ENCODE measurements at regions not wholly inside any gene's neighbourhood (a gene's known extent, or its start where the extent isn't known, plus 50 kb on each side); places are given as distances from the start of the nearest gene placed in this dataset.

DNA sequence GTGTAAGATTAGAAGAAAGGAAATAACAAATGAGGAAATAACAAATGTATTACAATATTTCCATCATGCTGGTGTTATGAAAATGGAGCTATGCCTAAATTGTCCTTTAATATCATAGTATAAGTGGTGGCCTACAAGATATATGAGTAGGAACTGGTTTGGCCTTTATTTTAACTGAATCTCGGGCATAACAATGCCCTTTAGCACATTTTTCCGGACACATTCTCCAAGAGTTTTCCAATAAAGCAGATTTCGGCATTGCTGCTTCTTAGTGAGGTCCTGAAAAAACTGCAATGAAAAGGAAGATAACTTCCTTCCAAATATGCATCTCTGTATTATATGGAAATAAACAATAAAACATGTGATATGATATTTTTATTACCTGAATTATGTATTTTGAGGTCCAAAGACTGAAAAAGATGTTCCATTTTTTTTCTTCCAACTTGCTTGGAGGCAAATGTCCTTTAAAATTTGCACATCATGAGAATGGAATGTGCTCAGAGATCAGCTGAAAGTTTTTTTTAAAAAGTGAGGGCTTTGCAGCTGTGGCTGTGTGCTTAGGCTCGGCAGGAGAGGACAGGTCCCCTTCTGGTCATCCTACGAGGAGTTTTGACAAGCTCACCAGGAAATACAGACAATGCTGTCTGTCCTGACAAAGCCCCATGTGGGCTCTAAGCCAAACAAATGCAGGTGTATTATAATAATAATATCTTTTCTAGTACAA lies 132.3 kb upstream of the RND3 start:
- peak; percentile 22 for DNase-seq (ENCODE audit: low read depth, low spot score)
- in situ Hi-C loops (cut with HindIII; ENCODE audit: low pct_unique_long_range_greater_than_20kb, low sequenced_read_pairs), result no loop called here

DNA sequence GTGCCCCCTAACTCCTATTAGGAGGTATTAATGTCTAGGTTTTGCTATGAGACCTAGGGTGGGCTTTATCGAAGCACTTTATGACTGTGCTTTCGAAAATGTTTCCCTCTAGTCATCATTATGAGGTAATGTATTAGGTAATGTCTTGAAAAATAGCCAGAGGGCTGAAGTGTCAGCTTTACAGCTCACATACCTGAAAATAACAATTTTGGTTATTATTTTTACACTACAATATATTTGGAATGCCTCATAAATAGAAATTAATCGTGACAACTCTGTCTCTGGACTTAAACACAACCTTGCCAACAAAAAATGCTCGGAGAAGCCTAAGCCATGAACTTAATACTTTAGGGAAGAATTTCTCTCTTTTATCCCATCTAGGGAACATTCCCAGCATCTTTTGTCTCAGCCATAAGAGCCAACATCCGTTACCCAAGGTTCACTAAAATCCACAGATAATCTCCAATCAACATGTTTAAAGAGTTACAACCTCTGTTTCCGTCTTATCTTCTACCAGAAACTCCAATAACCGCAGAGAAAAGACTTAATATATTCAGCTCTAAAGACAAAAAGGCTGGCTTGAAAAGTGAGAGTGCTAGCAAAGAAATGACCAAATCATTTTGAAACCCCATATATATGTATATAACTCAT lies 130.9 kb upstream of the RND3 start:
- no peak for DNase-seq (ENCODE audit: low read depth, low spot score)
- in situ Hi-C loops (cut with HindIII; ENCODE audit: low pct_unique_long_range_greater_than_20kb, low sequenced_read_pairs), result no loop called here

DNA sequence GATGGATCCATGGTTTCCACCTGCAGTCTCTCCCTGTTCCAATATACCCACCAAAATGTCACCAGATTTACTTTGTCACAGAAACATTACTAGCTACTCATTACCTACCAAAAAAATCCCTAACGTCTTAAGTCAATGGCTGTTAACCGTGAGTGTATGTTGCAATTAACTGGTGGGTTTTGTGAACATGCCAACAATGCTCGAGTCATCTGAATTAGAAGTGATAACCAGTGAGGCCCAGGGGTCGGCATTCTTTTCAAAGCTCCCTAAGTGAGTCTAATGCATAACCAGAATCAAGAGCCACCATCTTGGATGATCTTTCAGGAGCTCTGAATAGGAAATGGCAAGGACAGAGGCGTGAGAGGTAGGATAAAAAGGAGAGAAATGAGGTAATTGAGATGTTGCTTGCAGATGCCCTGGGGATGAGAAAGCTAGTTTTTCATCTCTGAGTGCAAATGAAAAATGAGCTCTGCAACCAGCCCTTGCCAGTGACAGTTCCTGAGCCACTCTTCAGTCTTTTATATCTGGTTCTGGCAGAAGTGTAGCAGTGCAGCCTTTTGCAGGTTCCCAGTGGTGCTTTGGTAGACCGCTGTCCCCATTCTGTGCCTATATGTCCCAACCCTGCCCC lies 130.0 kb upstream of the RND3 start:
- in situ Hi-C loops (cut with HindIII; ENCODE audit: low pct_unique_long_range_greater_than_20kb, low sequenced_read_pairs), result no loop called here
- DNase-seq (ENCODE audit: low read depth, low spot score), result no peak

DNA sequence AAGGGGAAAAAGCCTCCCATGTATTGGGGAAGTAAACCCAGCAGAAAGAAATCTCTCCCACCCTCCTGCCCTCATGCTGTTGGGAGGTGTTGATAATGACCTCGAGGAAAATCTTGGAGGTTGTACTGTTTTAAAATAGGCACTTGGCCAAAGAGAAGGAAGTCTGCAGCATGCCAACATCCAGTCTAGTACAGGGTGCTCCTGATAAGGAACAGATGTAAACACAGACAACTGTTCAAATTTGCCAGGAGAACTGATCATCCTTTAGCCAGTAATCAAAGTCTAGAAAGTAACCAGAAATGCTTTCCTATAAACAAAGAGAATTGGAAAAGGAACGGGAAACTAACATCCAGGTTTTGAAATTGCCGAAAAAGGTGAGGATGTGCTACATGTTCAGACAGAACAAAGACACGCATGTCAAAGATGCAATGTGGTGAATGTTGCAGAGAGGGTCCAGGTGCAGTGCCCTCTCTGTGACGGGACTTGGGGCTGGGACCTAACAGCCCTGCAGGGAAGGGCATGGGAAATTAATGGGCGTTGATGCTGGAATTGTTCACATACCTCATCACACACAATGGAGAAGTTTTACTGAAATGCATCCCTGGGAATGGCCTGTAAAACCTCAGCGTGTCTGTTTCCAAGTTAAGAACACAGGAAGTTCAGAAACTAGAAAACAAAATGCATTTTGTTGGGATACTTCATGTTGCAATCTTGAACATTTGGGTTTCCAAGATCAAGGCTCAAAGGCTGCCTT lies 125.7 kb upstream of the RND3 start:
- DNase-seq (ENCODE audit: low read depth, low spot score), result peak; percentile 20
- in situ Hi-C loops (cut with HindIII; ENCODE audit: low pct_unique_long_range_greater_than_20kb, low sequenced_read_pairs), result no loop called here

DNA sequence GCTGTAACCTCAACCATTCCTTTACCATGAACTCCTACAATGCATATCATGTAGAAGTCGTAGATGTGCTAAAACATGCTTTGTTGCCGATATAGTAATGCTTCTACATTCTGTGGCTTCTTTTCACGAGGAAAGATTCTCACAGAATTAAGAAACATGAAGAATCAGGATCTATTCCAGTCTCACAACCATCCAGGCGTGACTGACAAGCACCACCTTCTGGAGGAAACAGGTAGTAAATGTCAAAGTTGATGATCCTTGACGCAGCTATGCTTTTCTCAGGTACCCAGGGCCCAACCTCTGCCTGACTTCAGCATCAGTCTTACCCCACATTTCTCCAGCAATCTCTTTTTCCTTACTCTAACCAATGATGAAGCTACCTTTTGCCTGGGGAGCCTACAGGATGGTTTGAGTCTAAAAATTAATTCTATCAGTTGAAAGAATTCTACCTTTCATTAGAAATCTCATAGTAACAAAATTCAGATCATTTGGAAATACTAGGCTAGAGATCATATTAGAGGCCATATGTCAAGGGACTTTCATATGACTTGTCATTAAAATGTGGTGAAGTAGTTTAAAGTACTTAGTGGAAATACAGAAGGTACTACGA lies 123.3 kb upstream of the RND3 start:
- in situ Hi-C loops (cut with HindIII; ENCODE audit: low pct_unique_long_range_greater_than_20kb, low sequenced_read_pairs), result no loop called here
- peak; percentile 63 for DNase-seq (ENCODE audit: low read depth, low spot score)

DNA sequence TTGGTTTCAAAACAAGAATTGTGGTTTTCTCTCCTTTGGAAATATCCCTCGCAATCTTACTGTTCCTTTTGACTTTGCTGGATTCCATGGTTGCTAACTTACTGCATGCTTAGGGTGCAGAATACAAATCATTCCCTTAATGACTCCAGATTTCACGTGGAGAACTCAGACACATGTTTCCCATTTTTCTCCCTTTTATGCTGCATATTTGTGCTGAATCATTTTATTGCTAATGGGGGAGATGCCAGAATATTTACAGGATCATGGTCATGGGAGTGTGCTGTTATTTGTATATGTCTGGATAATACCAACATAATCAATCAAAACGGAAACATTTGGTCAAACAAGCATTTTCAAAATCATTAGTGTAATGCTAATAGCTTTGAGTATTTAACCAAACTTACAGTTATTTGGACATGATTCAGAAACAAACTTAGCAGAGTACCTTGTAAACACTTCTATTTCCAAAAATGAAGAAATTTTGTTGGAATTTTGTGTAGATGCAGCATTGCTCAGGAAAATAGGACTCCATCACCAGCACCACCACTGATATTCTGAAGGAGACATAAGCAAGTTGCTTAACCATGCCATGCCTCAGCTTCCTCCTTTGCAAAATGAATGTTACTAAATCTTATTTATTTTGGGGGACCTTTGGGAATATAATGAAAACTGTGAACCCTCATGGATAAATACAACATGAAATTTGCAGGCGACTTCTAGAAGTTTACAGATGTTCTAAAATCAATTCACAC lies 122.5 kb upstream of the RND3 start:
- DNase-seq (ENCODE audit: low read depth, low spot score), result no peak
- in situ Hi-C loops (cut with HindIII; ENCODE audit: low pct_unique_long_range_greater_than_20kb, low sequenced_read_pairs), result no loop called here

DNA sequence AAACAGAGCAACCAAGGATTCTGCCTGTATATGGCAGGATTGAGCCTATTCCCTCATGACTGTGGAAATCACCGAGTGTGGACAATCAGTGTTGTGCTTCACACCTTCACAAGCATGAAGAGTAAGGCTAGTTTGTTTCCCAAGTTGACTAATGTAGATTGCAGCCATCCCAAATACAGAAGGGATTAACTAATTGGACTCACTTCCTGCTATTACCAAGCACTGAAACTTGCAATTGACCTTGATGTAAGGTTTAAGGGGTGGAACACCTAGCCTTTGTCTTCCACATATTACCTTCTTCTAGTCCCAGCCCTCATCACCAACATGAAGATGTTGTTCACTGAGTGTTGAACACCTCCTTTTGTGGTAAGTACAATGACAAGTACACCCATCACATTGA lies 120.9 kb upstream of the RND3 start:
- no peak for DNase-seq (ENCODE audit: low read depth, low spot score)
- in situ Hi-C loops (cut with HindIII; ENCODE audit: low pct_unique_long_range_greater_than_20kb, low sequenced_read_pairs), result no loop called here

DNA sequence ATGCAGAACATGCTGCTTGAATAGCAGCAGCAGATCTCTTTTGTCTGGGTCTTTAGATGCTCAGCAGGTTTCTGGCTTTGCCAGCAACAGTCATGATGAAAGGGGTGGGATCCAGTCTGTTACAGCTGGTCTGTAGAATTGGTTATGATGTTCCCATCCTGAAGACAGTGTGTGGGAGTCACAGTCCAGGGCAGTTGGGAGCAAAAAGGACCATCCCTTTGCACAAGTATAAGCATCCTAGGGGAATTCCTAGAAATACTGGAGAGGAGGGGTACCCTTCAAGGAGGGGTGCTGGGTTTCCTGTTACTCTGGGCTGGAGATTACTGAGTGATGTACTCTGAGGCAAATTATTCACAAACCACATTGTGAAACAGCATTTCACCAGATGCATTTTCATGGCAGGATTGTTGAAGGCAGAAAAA lies 119.9 kb upstream of the RND3 start:
- DNase-seq (ENCODE audit: low read depth, low spot score), result no peak
- in situ Hi-C loops (cut with HindIII; ENCODE audit: low pct_unique_long_range_greater_than_20kb, low sequenced_read_pairs), result no loop called here

DNA sequence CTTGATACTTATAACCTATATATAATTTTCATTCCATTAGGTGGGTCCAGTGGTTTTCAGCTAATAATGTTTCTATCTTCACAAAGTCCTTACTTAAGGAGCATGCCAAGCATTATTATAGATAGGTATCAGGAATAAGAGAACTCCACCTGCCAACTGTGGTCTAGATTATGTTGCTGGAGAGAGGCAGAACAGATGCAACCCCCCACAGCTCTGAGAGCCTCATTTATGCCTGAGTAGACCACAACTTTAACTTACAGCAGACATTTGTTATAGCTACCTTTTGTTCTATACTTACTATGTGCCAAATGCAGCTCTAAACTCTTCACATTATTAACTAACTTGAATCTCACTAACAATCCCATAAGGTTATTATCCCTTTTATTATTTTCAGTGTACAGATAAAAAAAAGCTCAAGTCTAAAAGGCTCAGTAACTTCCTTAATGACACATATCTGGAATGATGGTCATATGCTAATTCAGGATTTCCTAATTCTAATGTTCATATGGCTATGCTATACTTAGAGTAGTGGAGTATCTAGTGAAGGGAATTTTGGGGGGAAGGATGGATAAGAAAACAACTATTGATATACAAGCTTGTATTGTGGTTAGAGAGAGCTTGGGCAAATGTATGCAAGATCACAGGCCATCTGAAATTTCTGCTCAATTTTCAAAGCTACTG lies 119.1 kb upstream of the RND3 start:
- DNase-seq (ENCODE audit: low read depth, low spot score), result no peak
- in situ Hi-C loops (cut with HindIII; ENCODE audit: low pct_unique_long_range_greater_than_20kb, low sequenced_read_pairs), result no loop called here

DNA sequence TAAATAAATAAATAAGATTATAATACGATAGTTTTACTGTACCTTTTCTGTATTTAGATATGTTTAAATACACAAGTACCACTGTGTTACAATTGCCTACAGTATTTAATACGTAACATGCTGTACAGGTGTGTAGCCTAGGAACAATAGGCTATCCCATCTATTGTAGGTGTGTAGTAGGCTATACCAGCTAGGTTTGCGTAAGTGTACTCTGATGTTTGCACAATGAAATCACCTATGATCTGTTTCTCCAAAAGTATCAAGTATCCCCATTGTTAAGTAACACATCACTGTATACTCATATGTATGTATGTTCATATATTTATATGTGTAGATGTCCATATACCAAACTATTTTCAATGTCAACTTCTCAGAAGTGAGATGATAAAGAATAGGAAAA lies 118.2 kb upstream of the RND3 start:
- no peak for DNase-seq (ENCODE audit: low read depth, low spot score)
- in situ Hi-C loops (cut with HindIII; ENCODE audit: low pct_unique_long_range_greater_than_20kb, low sequenced_read_pairs), result no loop called here

DNA sequence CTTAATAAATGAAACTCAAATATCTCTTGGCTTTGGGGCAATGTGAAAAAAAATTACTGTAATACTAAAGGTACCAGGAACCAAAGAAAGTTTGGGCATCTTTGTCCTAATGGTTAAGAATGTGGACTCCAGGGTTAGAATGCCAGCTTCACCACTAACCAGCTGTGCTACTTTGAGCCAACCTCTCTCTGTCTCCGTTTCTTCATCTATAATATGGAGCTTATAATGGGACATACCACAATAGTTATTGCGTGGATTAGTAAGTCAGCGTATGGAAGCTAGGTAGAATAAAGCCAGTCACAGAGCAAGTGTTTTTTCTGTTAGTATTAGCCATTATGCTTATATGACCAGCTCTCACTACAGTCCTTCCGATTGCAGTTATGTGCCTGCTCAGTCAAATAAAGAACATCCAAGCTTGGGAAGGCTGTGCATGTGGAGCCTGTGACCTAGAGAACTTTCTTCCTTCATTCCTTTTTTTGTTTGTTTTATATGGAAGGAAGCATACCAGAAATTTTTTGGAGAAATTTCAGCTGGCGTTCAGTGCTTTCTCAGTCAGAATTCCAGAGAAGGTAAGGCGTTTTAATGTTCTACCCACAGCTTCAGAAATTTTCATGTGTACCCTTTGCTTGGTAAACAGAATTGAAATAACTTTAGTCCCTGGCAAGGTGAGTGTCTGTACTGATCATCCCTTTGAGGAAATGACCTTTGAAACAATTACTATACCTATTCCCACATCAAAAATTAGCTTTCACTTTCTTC lies 114.0 kb upstream of the RND3 start:
- DNase-seq (ENCODE audit: low read depth, low spot score), result no peak
- in situ Hi-C loops (cut with HindIII; ENCODE audit: low pct_unique_long_range_greater_than_20kb, low sequenced_read_pairs), result no loop called here

DNA sequence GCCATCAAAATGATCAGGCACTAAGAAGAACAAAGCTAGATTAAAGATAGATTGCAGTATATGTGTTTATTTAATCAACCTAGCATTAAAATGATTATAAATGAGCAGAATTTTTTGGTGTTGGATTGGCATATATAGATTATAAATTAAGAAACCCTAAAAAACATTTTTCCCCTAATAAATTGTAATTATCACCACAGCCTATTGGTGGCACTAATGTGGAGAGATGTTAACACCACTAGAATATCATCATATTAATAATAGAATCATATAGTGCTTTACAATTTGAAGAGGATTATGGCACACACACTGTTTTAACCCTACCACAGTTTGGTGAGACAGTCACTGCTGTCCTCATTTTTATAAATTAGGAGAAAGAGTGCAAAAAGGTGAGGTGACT lies 112.4 kb upstream of the RND3 start:
- in situ Hi-C loops (cut with HindIII; ENCODE audit: low pct_unique_long_range_greater_than_20kb, low sequenced_read_pairs), result no loop called here
- DNase-seq (ENCODE audit: low read depth, low spot score), result no peak

DNA sequence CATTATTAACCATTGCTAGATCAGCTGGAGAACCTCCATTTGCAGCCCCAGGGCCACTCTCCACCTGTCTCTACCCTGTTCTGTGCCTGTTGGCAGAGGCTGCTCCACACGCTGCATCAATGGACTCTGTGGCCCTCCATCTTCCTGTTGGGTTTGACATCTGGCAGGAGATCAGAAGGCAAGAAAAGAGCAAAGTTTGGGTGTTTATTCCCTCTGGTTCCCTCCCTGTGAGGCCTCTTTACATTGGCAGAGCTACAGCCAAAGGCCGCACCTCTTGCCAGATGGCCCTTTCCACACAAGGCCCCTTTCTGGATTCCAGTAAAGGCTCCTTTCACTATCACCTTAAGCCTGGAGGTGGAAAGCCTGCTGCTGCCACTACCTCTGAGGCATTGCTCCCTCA lies 110.9 kb upstream of the RND3 start:
- in situ Hi-C loops (cut with HindIII; ENCODE audit: low pct_unique_long_range_greater_than_20kb, low sequenced_read_pairs), result no loop called here

DNA sequence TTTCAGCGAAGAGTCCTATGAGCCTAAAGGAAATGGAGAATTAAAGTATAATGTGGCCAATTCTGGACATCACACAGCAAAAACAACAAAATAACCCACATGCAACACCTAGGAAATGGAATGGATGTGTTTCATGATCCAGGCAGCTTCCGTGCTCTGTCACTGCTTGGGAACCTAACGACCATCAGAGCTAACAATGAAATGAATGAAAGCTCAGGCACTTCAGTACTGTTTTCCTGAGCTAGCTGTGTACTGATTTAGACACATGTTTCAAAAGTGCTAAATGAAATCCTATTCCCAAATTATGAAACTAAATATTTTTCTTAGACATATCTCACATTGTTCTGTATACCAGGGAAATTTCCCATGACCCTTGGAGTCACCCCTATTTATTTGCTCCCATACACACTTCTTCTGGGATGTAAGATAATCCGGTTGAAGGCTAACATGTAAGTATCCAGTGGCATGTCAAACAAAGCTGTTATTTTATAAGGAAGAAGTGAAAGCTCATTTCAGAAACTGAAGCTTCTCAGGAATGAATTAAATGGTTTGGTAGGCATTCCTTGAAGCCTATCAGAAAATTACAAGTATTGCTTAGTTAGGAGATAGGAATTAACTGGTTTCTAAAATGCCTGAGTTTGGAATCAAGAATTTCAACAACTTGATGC lies 108.5 kb upstream of the RND3 start:
- DNase-seq (ENCODE audit: low read depth, low spot score), result no peak
- in situ Hi-C loops (cut with HindIII; ENCODE audit: low pct_unique_long_range_greater_than_20kb, low sequenced_read_pairs), result no loop called here

More for the DNA sequence above, 110.9 kb upstream of the RND3 start:
- no peak for DNase-seq (ENCODE audit: low read depth, low spot score)

DNA sequence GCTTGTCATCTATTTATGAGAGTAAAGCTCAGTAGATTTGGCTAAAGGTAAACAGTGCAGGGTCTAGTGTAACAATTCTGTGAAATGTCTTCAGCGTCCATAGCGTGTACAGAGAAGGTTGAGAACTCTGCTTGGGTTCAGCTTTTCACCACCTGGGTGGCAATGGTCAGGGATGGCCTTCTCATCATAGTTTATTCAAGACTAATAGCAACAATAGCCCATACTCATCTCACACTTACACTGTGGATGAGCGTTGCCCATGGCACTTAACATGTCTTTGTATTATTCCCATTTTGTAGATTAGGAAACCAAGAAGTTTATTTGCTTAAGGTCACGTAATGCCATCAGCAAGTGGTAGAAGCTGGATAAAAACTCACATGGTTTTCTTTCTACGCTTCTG lies 106.8 kb upstream of the RND3 start:
- no peak for DNase-seq (ENCODE audit: low read depth, low spot score)

More for the DNA sequence above, 106.8 kb upstream of the RND3 start:
- in situ Hi-C loops (cut with HindIII; ENCODE audit: low pct_unique_long_range_greater_than_20kb, low sequenced_read_pairs), result no loop called here
